Spleen (tissue), 7 donors: ENCODE measurements at regions not wholly inside any gene's neighbourhood (a gene's known extent, or its start where the extent isn't known, plus 50 kb on each side); places are given as distances from the start of the nearest gene placed in this dataset.

ENCODE experiments used
- POLR2A ChIP-seq, 3 donors: fragments of 450-650 bp; IDR thresholded peaks; one replicate each; pipeline ENCODE4 v1.5.1; 2017; ENCODE audit warnings: antibody characterized with exemption in 3 of 3, mild to moderate bottlenecking in 1 of 3
- TF ChIP-seq, protein P1 (sequence below), 11 experiments: fragments of 200-600 bp in 7 of 11; fragments of 450-650 bp in 4 of 11; sonication (generic) in 4 of 11; IDR thresholded peaks in 8 of 11; conservative IDR thresholded peaks in 3 of 11; 1 replicate in 7 of 11; 2 replicates in 4 of 11; pipeline versions ENCODE4 v1.4.0 to v1.8.0; 2016 to 2021; ENCODE audit warnings: antibody characterized with exemption in 11 of 11, inconsistent platforms in 4 of 11, mild to moderate bottlenecking in 1 of 11
- donor health status: DM: no; HTN: no; CAD: no; lungs with moderate emphysema.
- donor health status: DM: no; HTN: no; CAD: no.
- donor health status: DM: no; HTN: no; CAD: no.

DNA sequence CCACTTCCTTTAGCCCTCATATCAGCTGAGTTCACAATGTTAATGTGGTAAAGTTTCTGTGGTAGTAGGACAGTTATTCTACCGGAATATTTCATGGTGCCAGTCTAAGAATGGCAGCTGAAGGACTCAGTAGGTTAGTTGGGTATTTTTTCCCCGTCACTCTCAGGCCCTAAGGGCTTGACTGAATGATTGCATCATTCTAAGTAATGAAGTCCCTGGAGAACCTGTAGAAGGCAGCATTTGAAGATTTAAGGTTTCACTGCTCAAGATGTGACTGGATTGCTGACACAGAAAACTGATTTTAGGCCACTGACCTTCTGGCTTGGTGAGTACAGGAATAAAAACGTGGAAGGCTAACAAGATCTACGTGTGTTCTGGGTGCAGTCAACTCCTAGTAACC lies 657.3 kb downstream of the PCDH19 start:
- no peak for TF ChIP-seq POLR2A (IDR thresholded peaks at IDR 0.05)
- TF ChIP-seq, protein P1, sequence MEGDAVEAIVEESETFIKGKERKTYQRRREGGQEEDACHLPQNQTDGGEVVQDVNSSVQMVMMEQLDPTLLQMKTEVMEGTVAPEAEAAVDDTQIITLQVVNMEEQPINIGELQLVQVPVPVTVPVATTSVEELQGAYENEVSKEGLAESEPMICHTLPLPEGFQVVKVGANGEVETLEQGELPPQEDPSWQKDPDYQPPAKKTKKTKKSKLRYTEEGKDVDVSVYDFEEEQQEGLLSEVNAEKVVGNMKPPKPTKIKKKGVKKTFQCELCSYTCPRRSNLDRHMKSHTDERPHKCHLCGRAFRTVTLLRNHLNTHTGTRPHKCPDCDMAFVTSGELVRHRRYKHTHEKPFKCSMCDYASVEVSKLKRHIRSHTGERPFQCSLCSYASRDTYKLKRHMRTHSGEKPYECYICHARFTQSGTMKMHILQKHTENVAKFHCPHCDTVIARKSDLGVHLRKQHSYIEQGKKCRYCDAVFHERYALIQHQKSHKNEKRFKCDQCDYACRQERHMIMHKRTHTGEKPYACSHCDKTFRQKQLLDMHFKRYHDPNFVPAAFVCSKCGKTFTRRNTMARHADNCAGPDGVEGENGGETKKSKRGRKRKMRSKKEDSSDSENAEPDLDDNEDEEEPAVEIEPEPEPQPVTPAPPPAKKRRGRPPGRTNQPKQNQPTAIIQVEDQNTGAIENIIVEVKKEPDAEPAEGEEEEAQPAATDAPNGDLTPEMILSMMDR (IDR thresholded peaks at IDR 0.05 in 8 of 11, conservative IDR thresholded peaks at IDR 0.05 in 3 of 11) = no peak
